HEK293 (cell line): ENCODE measurements at regions not wholly inside any gene's neighbourhood (a gene's known extent, or its start where the extent isn't known, plus 50 kb on each side); places are given as distances from the start of the nearest gene placed in this dataset.

Source experiments
- CTCF ChIA-PET: fragments of 350-600 bp; formaldehyde crosslinking; extraction: SDS; loops from one replicate; lab custom pipeline; 2021; ENCODE audit warnings: antibody characterized with exemption; lab: Yijun Ruan, JAX
- POLR2A ChIA-PET: fragments of 300-600 bp; formaldehyde crosslinking; extraction: SDS; loops from one replicate; lab custom pipeline; 2020; ENCODE audit warnings: antibody characterized with exemption, inconsistent platforms; lab: Yijun Ruan, JAX
- H3K27ac ChIP-seq: fragments of 200-500 bp; sonication (Bioruptor generic); 2 replicates; pipeline ENCODE4 v1.5.1; 2014; ENCODE audit warnings: low read depth, low read length, control low read depth, inconsistent platforms; ENCODE audit errors: extremely low read depth
- H3K36me3 ChIP-seq, 2 experiments: fragments of 200-500 bp in 1 of 2; sonication (Bioruptor generic) in 1 of 2; 1 replicate in 1 of 2; 2 replicates in 1 of 2; pipeline ENCODE4 v1.5.1; 2014 to 2017; ENCODE audit warnings: inconsistent platforms in 2 of 2, low read length in 2 of 2; ENCODE audit not compliant: control insufficient read depth in 2 of 2, insufficient read depth in 1 of 2
- H3K4me1 ChIP-seq: fragments of 200-500 bp; sonication (Bioruptor generic); 2 replicates; pipeline ENCODE4 v1.5.1; 2014; ENCODE audit warnings: mild to moderate bottlenecking, low read length, inconsistent platforms; ENCODE audit not compliant: control insufficient read depth, insufficient read depth
- H3K4me3 ChIP-seq: 2 replicates; pipeline ENCODE4 v1.5.1; 2011; ENCODE audit warnings: low read depth, mild to moderate bottlenecking, control low read depth, low read length, moderate library complexity
- H3K9me3 ChIP-seq: fragments of 200-500 bp; sonication (Bioruptor generic); 2 replicates; pipeline ENCODE4 v1.5.1; 2014; ENCODE audit warnings: low read depth, low read length, inconsistent platforms; ENCODE audit not compliant: control insufficient read depth, insufficient read depth
- HOXC10 ChIP-seq: sonication (generic); formaldehyde crosslinking; IDR thresholded peaks from 2 replicates; pipeline ENCODE4 v1.8.1; 2023; ENCODE audit warnings: mild to moderate bottlenecking, missing genetic modification reagents
- KLF7 ChIP-seq: fragments of 450-650 bp; formaldehyde crosslinking; IDR thresholded peaks from 2 replicates; pipeline ENCODE4 v1.5.1; 2016; ENCODE audit warnings: missing biosample characterization, missing genetic modification characterization, borderline replicate concordance
- KLF9 ChIP-seq: fragments of 450-650 bp; formaldehyde crosslinking; IDR thresholded peaks from 2 replicates; pipeline ENCODE4 v1.5.1; 2016; ENCODE audit warnings: missing biosample characterization, missing genetic modification characterization, low read depth
- RBAK ChIP-seq: fragments of 450-650 bp; formaldehyde crosslinking; IDR thresholded peaks from 2 replicates; pipeline ENCODE4 v1.5.1; 2016; ENCODE audit warnings: missing biosample characterization, missing genetic modification characterization
- REPIN1 ChIP-seq: fragments of 450-650 bp; formaldehyde crosslinking; IDR thresholded peaks from 2 replicates; pipeline ENCODE4 v1.5.1; 2017; ENCODE audit warnings: missing biosample characterization, missing genetic modification characterization, low read depth
- SP3 ChIP-seq: fragments of 450-650 bp; formaldehyde crosslinking; IDR thresholded peaks from 2 replicates; pipeline ENCODE4 v1.5.1; 2016; ENCODE audit warnings: missing biosample characterization, missing genetic modification characterization
- ZBTB8A ChIP-seq: fragments of 450-650 bp; formaldehyde crosslinking; IDR thresholded peaks from 2 replicates; pipeline ENCODE4 v1.5.1; 2016; ENCODE audit warnings: missing biosample characterization, missing genetic modification characterization
- ZEB2 ChIP-seq: fragments of 450-650 bp; formaldehyde crosslinking; IDR thresholded peaks from 2 replicates; pipeline ENCODE4 v1.5.1; 2016; ENCODE audit warnings: missing biosample characterization, missing genetic modification characterization
- ZNF112 ChIP-seq: fragments of 450-650 bp; formaldehyde crosslinking; IDR thresholded peaks from 2 replicates; pipeline ENCODE4 v1.5.0; 2017; ENCODE audit warnings: missing biosample characterization, missing genetic modification characterization
- ZNF121 ChIP-seq: fragments of 450-650 bp; formaldehyde crosslinking; IDR thresholded peaks from 2 replicates; pipeline ENCODE4 v1.5.1; 2016; ENCODE audit warnings: missing biosample characterization, missing genetic modification characterization
- ZNF132 ChIP-seq: fragments of 450-650 bp; formaldehyde crosslinking; IDR thresholded peaks from 2 replicates; pipeline ENCODE4 v1.5.1; 2017; ENCODE audit warnings: missing biosample characterization, missing genetic modification characterization, borderline replicate concordance
- ZNF133 ChIP-seq: fragments of 450-650 bp; formaldehyde crosslinking; IDR thresholded peaks from 2 replicates; pipeline ENCODE4 v1.5.1; 2016; ENCODE audit warnings: missing biosample characterization, missing genetic modification characterization
- ZNF138 ChIP-seq: fragments of 450-650 bp; formaldehyde crosslinking; IDR thresholded peaks from 2 replicates; pipeline ENCODE4 v1.5.1; 2016; ENCODE audit warnings: missing biosample characterization, missing genetic modification characterization, borderline replicate concordance
- ZNF157 ChIP-seq: fragments of 450-650 bp; formaldehyde crosslinking; IDR thresholded peaks from 2 replicates; pipeline ENCODE4 v1.5.1; 2016; ENCODE audit warnings: missing biosample characterization, missing genetic modification characterization
- ZNF174 ChIP-seq: fragments of 450-650 bp; formaldehyde crosslinking; IDR thresholded peaks from 2 replicates; pipeline ENCODE4 v1.5.0; 2017; ENCODE audit warnings: missing biosample characterization, mild to moderate bottlenecking, missing genetic modification characterization
- ZNF354C ChIP-seq: fragments of 450-650 bp; formaldehyde crosslinking; IDR thresholded peaks from 2 replicates; pipeline ENCODE4 v1.5.1; 2016; ENCODE audit warnings: missing biosample characterization, missing genetic modification characterization, low read depth, borderline replicate concordance
- ZNF548 ChIP-seq: fragments of 450-650 bp; formaldehyde crosslinking; IDR thresholded peaks from 2 replicates; pipeline ENCODE4 v1.5.1; 2016; ENCODE audit warnings: missing biosample characterization, missing genetic modification characterization
- ZNF623 ChIP-seq: fragments of 450-650 bp; formaldehyde crosslinking; IDR thresholded peaks from 2 replicates; pipeline ENCODE4 v1.5.1; 2016; ENCODE audit warnings: missing biosample characterization, missing genetic modification characterization
- ZNF626 ChIP-seq: fragments of 450-650 bp; sonication (Bioruptor Pico); formaldehyde crosslinking; IDR thresholded peaks from 2 replicates; pipeline ENCODE4 v1.5.1; 2018; ENCODE audit warnings: missing biosample characterization, missing genetic modification characterization, inconsistent platforms
- ZNF654 ChIP-seq: fragments of 450-650 bp; formaldehyde crosslinking; IDR thresholded peaks from 2 replicates; pipeline ENCODE4 v1.5.1; 2016; ENCODE audit warnings: low read depth, missing biosample characterization, missing genetic modification characterization
- ZNF670 ChIP-seq: fragments of 450-650 bp; formaldehyde crosslinking; IDR thresholded peaks from 2 replicates; pipeline ENCODE4 v1.5.1; 2016; ENCODE audit warnings: missing biosample characterization, missing genetic modification characterization, low read depth
- ZNF707 ChIP-seq: fragments of 450-650 bp; formaldehyde crosslinking; IDR thresholded peaks from 2 replicates; pipeline ENCODE4 v1.5.1; 2016; ENCODE audit warnings: missing biosample characterization, missing genetic modification characterization
- ZNF747 ChIP-seq: fragments of 450-650 bp; formaldehyde crosslinking; IDR thresholded peaks from 2 replicates; pipeline ENCODE4 v1.5.1; 2016; ENCODE audit warnings: missing biosample characterization, missing genetic modification characterization
- ZNF76 ChIP-seq: fragments of 450-650 bp; formaldehyde crosslinking; IDR thresholded peaks from 2 replicates; pipeline ENCODE4; 2016; ENCODE audit warnings: low read depth, missing biosample characterization, missing genetic modification characterization, borderline replicate concordance
- TF ChIP-seq, protein P1 (sequence below): fragments of 450-650 bp; formaldehyde crosslinking; IDR thresholded peaks from 2 replicates; pipeline ENCODE4 v1.5.1; 2016; ENCODE audit warnings: missing biosample characterization, missing genetic modification characterization
- TF ChIP-seq, protein P2 (sequence below): fragments of 450-650 bp; formaldehyde crosslinking; IDR thresholded peaks from 2 replicates; pipeline ENCODE4 v1.5.1; 2016; ENCODE audit warnings: missing biosample characterization, missing genetic modification characterization
- TF ChIP-seq, protein P3 (sequence below): fragments of 450-650 bp; formaldehyde crosslinking; IDR thresholded peaks from 2 replicates; pipeline ENCODE4 v1.5.1; 2017; ENCODE audit warnings: missing biosample characterization, missing genetic modification characterization
- TF ChIP-seq, protein P4 (sequence below): fragments of 450-650 bp; formaldehyde crosslinking; IDR thresholded peaks from 2 replicates; pipeline ENCODE4 v1.5.1; 2017; ENCODE audit warnings: missing biosample characterization, mild to moderate bottlenecking, missing genetic modification characterization, moderate library complexity

DNA sequence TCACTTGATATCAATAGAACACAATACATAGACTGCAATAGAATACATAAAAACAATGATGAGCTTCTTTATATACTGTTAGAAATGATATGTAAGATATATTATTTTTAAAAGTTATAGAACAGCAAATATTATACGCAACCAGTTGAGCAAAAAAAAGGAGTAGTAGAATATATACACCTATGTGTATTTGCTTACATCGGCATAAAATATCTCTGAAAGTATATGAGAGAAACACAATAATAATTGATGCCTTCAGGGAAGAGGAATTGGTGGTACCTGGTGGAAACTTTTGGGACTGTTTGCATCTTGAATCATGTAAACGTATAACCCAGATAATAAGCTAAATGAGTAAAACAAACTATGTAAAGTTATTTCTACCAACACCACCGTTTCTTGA is 418.4 kb upstream of the DCN start:
- Histone ChIP-seq H3K36me3 (no peaks in the 10 kb centered on the region), H3K4me3 (no peak overlapping the region), H3K9me3 (no peaks in the 10 kb centered on the region)
- TF ChIP-seq ZNF707 (tag by site-specific recombination): no peak
- TF ChIP-seq ZNF626: no peak
- no peak for TF ChIP-seq KLF9 (tag by site-specific recombination)
- TF ChIP-seq HOXC10 (CRISPR knock-in tag): no peak
- no peak for TF ChIP-seq ZNF112 (tag by site-specific recombination)
- TF ChIP-seq ZNF670 (tag by site-specific recombination): no peak
- TF ChIP-seq ZNF174: no peak
- TF ChIP-seq ZNF157: no peak
- no peak for TF ChIP-seq REPIN1
- TF ChIP-seq, protein P1, sequence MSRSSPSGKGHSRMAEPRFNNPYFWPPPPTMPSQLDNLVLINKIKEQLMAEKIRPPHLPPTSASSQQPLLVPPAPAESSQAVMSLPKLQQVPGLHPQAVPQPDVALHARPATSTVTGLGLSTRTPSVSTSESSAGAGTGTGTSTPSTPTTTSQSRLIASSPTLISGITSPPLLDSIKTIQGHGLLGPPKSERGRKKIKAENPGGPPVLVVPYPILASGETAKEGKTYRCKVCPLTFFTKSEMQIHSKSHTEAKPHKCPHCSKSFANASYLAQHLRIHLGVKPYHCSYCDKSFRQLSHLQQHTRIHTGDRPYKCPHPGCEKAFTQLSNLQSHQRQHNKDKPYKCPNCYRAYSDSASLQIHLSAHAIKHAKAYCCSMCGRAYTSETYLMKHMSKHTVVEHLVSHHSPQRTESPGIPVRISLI: no peak
- TF ChIP-seq ZNF548: no peak
- TF ChIP-seq, protein P2, sequence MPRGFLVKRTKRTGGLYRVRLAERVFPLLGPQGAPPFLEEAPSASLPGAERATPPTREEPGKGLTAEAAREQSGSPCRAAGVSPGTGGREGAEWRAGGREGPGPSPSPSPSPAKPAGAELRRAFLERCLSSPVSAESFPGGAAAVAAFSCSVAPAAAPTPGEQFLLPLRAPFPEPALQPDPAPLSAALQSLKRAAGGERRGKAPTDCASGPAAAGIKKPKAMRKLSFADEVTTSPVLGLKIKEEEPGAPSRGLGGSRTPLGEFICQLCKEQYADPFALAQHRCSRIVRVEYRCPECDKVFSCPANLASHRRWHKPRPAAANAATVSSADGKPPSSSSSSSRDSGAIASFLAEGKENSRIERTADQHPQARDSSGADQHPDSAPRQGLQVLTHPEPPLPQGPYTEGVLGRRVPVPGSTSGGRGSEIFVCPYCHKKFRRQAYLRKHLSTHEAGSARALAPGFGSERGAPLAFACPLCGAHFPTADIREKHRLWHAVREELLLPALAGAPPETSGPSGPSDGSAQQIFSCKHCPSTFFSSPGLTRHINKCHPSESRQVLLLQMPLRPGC (tag by site-specific recombination): no peak
- no peak for TF ChIP-seq ZNF121
- TF ChIP-seq RBAK (tag by site-specific recombination): no peak
- TF ChIP-seq ZEB2 (tag by site-specific recombination): no peak
- no peak for TF ChIP-seq KLF7
- no peak for TF ChIP-seq SP3
- no peak for TF ChIP-seq ZBTB8A (tag by site-specific recombination)
- TF ChIP-seq ZNF654 (tag by site-specific recombination): no peak
- TF ChIP-seq, all 188 proteins: peak for 0
- ChIA-PET POLR2A (no interaction called here), CTCF (interaction anchor here (0.6 kb wide), 1 partner anchor 1164 kb away, joined by 3 read pairs; no protein-coding TSS in a partner anchor)
- H3K27ac ChIP-seq: no peak overlapping the region
- H3K4me1 ChIP-seq: no peaks in the 10 kb centered on the region

DNA sequence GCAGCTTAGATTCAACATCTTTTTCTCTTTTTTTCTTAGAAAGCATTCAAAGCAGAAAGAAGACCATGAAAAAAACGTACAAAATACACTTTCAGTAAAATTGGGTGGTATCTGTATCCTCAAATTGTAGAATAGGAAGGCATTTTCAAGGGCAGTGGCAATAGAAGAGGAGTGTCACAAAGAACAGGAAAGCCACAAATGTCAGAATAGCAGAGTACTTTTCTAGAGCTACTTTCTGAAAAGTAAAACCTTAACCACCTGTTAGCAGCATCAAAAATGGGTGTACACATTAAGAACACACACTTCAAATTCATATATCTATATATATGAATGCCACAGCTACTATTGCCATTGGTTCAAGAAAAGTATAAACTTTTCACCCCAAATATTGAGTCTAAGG is 412.1 kb upstream of the DCN start:
- CTCF ChIA-PET: interaction anchor here (0.7 kb wide), 1 partner anchor 212 kb away, joined by 3 read pairs; no protein-coding TSS in a partner anchor
- Histone ChIP-seq H3K9me3 (no peaks in the 10 kb centered on the region), H3K36me3 (no peaks in the 10 kb centered on the region), H3K4me3 (no peak overlapping the region), H3K27ac (no peak overlapping the region), H3K4me1 (no peaks in the 10 kb centered on the region)
- POLR2A ChIA-PET: interaction anchor here (1.6 kb wide), 1 partner anchor 551 kb away, joined by 3 read pairs; no protein-coding TSS in a partner anchor
- TF ChIP-seq ZNF138 (tag by site-specific recombination) (no peak), ZNF132 (tag by site-specific recombination) (no peak), ZNF76 (no peak), ZNF623 (tag by site-specific recombination) (no peak), ZNF133 (tag by site-specific recombination) (no peak), ZNF354C (tag by site-specific recombination) (no peak), ZBTB8A (tag by site-specific recombination) (no peak), ZNF112 (tag by site-specific recombination) (no peak), ZNF747 (tag by site-specific recombination) (no peak), KLF7 (no peak)
- TF ChIP-seq, protein P3, sequence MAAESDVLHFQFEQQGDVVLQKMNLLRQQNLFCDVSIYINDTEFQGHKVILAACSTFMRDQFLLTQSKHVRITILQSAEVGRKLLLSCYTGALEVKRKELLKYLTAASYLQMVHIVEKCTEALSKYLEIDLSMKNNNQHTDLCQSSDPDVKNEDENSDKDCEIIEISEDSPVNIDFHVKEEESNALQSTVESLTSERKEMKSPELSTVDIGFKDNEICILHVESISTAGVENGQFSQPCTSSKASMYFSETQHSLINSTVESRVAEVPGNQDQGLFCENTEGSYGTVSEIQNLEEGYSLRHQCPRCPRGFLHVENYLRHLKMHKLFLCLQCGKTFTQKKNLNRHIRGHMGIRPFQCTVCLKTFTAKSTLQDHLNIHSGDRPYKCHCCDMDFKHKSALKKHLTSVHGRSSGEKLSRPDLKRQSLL (tag by site-specific recombination): no peak
- TF ChIP-seq, protein P4, sequence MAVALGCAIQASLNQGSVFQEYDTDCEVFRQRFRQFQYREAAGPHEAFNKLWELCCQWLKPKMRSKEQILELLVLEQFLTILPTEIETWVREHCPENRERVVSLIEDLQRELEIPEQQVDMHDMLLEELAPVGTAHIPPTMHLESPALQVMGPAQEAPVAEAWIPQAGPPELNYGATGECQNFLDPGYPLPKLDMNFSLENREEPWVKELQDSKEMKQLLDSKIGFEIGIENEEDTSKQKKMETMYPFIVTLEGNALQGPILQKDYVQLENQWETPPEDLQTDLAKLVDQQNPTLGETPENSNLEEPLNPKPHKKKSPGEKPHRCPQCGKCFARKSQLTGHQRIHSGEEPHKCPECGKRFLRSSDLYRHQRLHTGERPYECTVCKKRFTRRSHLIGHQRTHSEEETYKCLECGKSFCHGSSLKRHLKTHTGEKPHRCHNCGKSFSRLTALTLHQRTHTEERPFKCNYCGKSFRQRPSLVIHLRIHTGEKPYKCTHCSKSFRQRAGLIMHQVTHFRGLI (tag by site-specific recombination): no peak
